ENCODE measurements at regions not wholly inside any gene's neighbourhood (a gene's known extent, or its start where the extent isn't known, plus 50 kb on each side); places are given as distances from the start of the nearest gene placed in this dataset.

DNA sequence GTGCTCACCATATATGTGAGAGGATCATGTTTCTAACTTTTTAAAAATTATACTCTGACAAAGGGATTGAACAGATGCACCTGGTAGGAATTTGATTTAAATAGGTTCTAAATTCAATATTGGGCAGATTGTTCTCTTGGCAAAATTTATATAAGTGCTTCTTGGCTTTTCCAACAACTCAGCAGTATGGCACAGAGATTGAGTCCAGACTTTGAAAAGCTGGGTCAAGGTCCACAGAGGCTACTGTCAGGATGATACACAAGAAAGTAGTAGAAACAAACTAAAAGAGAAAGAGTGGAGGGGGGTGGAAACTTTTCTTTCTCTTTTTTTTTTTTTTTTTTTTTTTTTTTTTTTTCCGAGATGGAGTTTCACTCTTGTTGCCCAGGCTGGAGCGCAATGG is 203.2 kb upstream of the ADAMTS9 start:
- Histone ChIP-seq H3K4me3 (ENCODE audit: low read depth, low read length) (no peak overlapping the region), H3K4me1 (no peaks in the 10 kb centered on the region), H3K27ac (no peak overlapping the region), H3K36me3 (ENCODE audit: control insufficient read depth, insufficient read depth, low read length) (no peaks in the 10 kb centered on the region), H3K4me2 (ENCODE audit: low read length) (no peak overlapping the region), H3K9ac (no peak overlapping the region), H3K79me2 (no peaks in the 10 kb centered on the region), H2AFZ (no peak overlapping the region), H3K27me3 (ENCODE audit: control insufficient read depth, insufficient read depth, low read length) (no peaks in the 10 kb centered on the region), H3K9me3 (ENCODE audit: control insufficient read depth, low read length) (no peaks in the 10 kb centered on the region)
- TF ChIP-seq, protein P1, sequence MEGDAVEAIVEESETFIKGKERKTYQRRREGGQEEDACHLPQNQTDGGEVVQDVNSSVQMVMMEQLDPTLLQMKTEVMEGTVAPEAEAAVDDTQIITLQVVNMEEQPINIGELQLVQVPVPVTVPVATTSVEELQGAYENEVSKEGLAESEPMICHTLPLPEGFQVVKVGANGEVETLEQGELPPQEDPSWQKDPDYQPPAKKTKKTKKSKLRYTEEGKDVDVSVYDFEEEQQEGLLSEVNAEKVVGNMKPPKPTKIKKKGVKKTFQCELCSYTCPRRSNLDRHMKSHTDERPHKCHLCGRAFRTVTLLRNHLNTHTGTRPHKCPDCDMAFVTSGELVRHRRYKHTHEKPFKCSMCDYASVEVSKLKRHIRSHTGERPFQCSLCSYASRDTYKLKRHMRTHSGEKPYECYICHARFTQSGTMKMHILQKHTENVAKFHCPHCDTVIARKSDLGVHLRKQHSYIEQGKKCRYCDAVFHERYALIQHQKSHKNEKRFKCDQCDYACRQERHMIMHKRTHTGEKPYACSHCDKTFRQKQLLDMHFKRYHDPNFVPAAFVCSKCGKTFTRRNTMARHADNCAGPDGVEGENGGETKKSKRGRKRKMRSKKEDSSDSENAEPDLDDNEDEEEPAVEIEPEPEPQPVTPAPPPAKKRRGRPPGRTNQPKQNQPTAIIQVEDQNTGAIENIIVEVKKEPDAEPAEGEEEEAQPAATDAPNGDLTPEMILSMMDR (IDR thresholded peaks at IDR 0.05), result no peak

DNA sequence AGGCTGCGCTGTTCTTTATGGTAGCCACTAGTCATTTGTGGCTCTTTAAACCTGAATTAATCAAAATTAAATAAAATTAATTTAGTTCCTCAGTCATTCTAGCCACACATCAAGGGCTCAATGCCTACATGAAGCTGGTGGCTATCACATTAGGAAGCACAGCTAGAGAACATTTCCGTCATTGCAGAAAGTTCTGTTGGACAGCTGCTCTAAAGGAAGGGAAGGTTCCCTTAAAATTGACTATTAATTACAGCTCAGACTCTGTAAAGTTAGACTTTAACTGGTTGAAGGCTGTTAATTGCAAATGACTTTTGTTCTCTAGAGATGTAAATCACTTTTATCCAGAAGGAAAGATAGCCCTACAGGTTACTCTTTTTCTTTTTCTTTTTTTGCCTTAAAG is 202.7 kb upstream of the ADAMTS9 start:
- H3K27ac ChIP-seq, result no peak overlapping the region

DNA sequence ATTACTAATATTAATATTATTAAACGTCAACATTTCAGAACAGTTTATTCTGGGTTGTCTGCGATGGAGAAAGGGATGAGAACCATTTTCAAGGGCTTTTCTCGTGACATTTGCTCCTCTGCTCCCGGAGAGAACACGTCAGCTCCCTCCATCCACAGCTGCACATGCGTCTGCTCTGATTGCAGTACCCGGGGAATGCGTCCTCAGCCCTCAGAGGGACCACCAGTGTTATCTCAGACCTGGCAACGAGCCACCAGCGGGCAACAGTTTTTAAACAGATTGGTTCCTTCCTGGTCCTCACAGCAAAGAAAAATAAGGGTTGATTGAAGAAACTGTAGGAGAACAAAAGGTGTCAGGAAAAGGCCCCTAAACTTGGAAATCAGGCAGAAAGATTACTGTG is 202.2 kb upstream of the ADAMTS9 start:
- no peak overlapping the region for H3K4me2 ChIP-seq (ENCODE audit: low read length)
- no peak overlapping the region for H2AFZ ChIP-seq
- H3K9ac ChIP-seq, result no peak overlapping the region
- no peaks in the 10 kb centered on the region for H3K4me1 ChIP-seq
- no peak overlapping the region for H3K4me3 ChIP-seq (ENCODE audit: low read depth, low read length)
- no peaks in the 10 kb centered on the region for H3K9me3 ChIP-seq (ENCODE audit: control insufficient read depth, low read length)
- H3K36me3 ChIP-seq (ENCODE audit: control insufficient read depth, insufficient read depth, low read length), result no peaks in the 10 kb centered on the region
- H3K79me2 ChIP-seq, result no peaks in the 10 kb centered on the region
- H3K27ac ChIP-seq, result no peak overlapping the region
- TF ChIP-seq, protein P1 (IDR thresholded peaks at IDR 0.05), result no peak
- no peaks in the 10 kb centered on the region for H3K27me3 ChIP-seq (ENCODE audit: control insufficient read depth, insufficient read depth, low read length)

More for the DNA sequence above, 202.7 kb upstream of the ADAMTS9 start:
- no peak overlapping the region for H2AFZ ChIP-seq
- H3K36me3 ChIP-seq (ENCODE audit: control insufficient read depth, insufficient read depth, low read length), result no peaks in the 10 kb centered on the region
- no peak overlapping the region for H3K4me2 ChIP-seq (ENCODE audit: low read length)
- TF ChIP-seq, protein P1 (IDR thresholded peaks at IDR 0.05), result no peak
- H3K4me1 ChIP-seq, result no peaks in the 10 kb centered on the region
- no peaks in the 10 kb centered on the region for H3K27me3 ChIP-seq (ENCODE audit: control insufficient read depth, insufficient read depth, low read length)
- no peak overlapping the region for H3K9ac ChIP-seq
- H3K9me3 ChIP-seq (ENCODE audit: control insufficient read depth, low read length), result no peaks in the 10 kb centered on the region
- H3K4me3 ChIP-seq (ENCODE audit: low read depth, low read length), result no peak overlapping the region
- no peaks in the 10 kb centered on the region for H3K79me2 ChIP-seq

DNA sequence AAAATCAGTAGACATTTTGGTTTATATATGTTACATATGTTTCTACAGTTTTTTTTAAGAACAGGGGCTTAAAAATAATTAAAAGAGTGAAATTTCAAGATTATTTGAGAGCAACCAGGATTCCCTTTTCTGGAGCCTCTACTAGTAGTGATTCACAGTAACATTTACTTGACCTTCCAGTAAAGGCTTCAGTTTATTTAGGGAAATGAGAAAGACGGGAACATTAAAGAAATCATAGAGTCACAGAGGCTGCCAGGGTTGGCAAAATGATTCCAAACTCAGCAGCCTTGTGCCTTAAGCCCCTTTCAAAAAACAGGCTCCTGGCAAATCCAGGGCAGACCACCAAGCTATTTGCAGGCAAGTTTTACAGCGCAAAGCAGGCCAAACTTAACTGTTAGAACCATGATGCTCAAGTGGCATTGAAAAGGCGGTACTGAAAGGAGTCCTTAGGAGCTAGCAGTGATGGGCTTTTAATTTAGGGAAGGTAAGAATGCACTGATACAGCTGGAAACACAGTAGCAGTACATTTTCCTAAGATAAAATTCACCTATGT is 201.1 kb upstream of the ADAMTS9 start:
- no peak overlapping the region for H3K4me3 ChIP-seq (ENCODE audit: low read depth, low read length)
- H2AFZ ChIP-seq, result no peak overlapping the region
- H3K27me3 ChIP-seq (ENCODE audit: control insufficient read depth, insufficient read depth, low read length), result no peaks in the 10 kb centered on the region
- no peaks in the 10 kb centered on the region for H3K36me3 ChIP-seq (ENCODE audit: control insufficient read depth, insufficient read depth, low read length)
- TF ChIP-seq, protein P1 (IDR thresholded peaks at IDR 0.05), result no peak
- no peaks in the 10 kb centered on the region for H3K9me3 ChIP-seq (ENCODE audit: control insufficient read depth, low read length)
- no peak overlapping the region for H3K9ac ChIP-seq
- no peaks in the 10 kb centered on the region for H3K4me1 ChIP-seq
- H3K79me2 ChIP-seq, result no peaks in the 10 kb centered on the region
- H3K4me2 ChIP-seq (ENCODE audit: low read length), result no peak overlapping the region
- H3K27ac ChIP-seq, result no peak overlapping the region

DNA sequence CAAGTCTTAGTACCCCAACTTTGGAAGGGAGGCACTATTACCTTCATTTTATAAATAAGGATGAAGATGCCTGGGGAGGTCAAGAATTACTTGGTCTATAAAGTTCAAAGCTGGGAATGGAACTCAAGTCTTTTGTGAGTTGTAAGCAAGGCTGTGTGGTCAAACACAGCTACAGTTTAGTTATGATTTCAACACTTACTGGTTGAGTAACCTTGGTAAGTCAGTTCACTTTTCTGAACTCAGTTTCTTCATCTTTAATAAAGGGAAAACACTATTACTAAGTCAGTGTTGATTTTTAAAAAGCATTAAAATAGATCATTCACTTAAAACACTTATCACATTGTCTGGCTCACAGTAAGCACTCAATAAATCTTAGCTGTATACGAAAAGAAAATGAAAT is 200.4 kb upstream of the ADAMTS9 start:
- no peaks in the 10 kb centered on the region for H3K9me3 ChIP-seq (ENCODE audit: control insufficient read depth, low read length)
- H3K79me2 ChIP-seq, result no peaks in the 10 kb centered on the region
- no peaks in the 10 kb centered on the region for H3K27me3 ChIP-seq (ENCODE audit: control insufficient read depth, insufficient read depth, low read length)
- no peak overlapping the region for H3K4me2 ChIP-seq (ENCODE audit: low read length)
- no peaks in the 10 kb centered on the region for H3K36me3 ChIP-seq (ENCODE audit: control insufficient read depth, insufficient read depth, low read length)
- H2AFZ ChIP-seq, result no peak overlapping the region
- H3K27ac ChIP-seq, result no peak overlapping the region
- H3K4me3 ChIP-seq (ENCODE audit: low read depth, low read length), result no peak overlapping the region
- H3K4me1 ChIP-seq, result no peaks in the 10 kb centered on the region
- H3K9ac ChIP-seq, result no peak overlapping the region
- TF ChIP-seq, protein P1 (IDR thresholded peaks at IDR 0.05), result no peak

Measured in parathyroid adenoma (tissue), 2 donors.